ENCODE measurements at regions not wholly inside any gene's neighbourhood (a gene's known extent, or its start where the extent isn't known, plus 50 kb on each side); places are given as distances from the start of the nearest gene placed in this dataset.

GRCh38 chr2:194182888-194183287 is 1474.1 kb upstream of the SLC39A10 start:
- DNase-seq, result no peak

GRCh38 chr2:194176134-194176533 is 1480.9 kb upstream of the SLC39A10 start:
- no peak for DNase-seq

GRCh38 chr2:194166818-194167217 is 1490.2 kb upstream of the SLC39A10 start:
- DNase-seq, result peak; percentile 14

- no peak for DNase-seq
Measured at GRCh38 chr2:194155431-194155830, 1501.6 kb upstream of the SLC39A10 start.

- DNase-seq, result no peak
Measured at GRCh38 chr2:194151231-194151630, 1505.8 kb upstream of the SLC39A10 start.

GRCh38 chr2:194135463-194135862 is 1521.6 kb upstream of the SLC39A10 start:
- no peak for DNase-seq

GRCh38 chr2:194128810-194129209 is 1528.2 kb upstream of the SLC39A10 start:
- DNase-seq, result no peak

GRCh38 chr2:194126418-194126817 is 1530.6 kb upstream of the SLC39A10 start:
- DNase-seq, result no peak

GRCh38 chr2:194116861-194117260 is 1540.2 kb upstream of the SLC39A10 start:
- DNase-seq, result no peak

GRCh38 chr2:194105358-194105757 is 1551.7 kb upstream of the SLC39A10 start:
- DNase-seq, result no peak

- no peak for DNase-seq
Measured at GRCh38 chr2:194104687-194105086, 1552.3 kb upstream of the SLC39A10 start.

GRCh38 chr2:194103941-194104659 is 1552.9 kb upstream of the SLC39A10 start:
- DNase-seq, result no peak

- DNase-seq, result no peak
Measured at GRCh38 chr2:194102546-194102945, 1554.5 kb upstream of the SLC39A10 start.

- DNase-seq, result no peak
Measured at GRCh38 chr2:194100201-194100600, 1556.8 kb upstream of the SLC39A10 start.

- no peak for DNase-seq
Measured at GRCh38 chr2:194096402-194096801, 1560.6 kb upstream of the SLC39A10 start.

GRCh38 chr2:194095359-194095758 is 1561.7 kb upstream of the SLC39A10 start:
- no peak for DNase-seq

- DNase-seq, result no peak
Measured at GRCh38 chr2:194090251-194090905, 1566.6 kb upstream of the SLC39A10 start.

GRCh38 chr2:194087089-194087958 is 1569.7 kb upstream of the SLC39A10 start:
- no peak for DNase-seq

- DNase-seq, result no peak
Measured at GRCh38 chr2:194086129-194086528, 1570.9 kb upstream of the SLC39A10 start.

GRCh38 chr2:194079989-194080388 is 1577.0 kb upstream of the SLC39A10 start:
- DNase-seq, result no peak

GRCh38 chr2:194077366-194077765 is 1579.7 kb upstream of the SLC39A10 start:
- DNase-seq, result no peak

GRCh38 chr2:194062401-194062800 is 1594.6 kb upstream of the SLC39A10 start:
- no peak for DNase-seq

GRCh38 chr2:194060269-194060668 is 1596.8 kb upstream of the SLC39A10 start:
- DNase-seq, result no peak

GRCh38 chr2:194054313-194054712 is 1602.7 kb upstream of the SLC39A10 start:
- DNase-seq, result no peak

Measured in NCI-H146 (cell line).